ENCODE measurements at regions not wholly inside any gene's neighbourhood (a gene's known extent, or its start where the extent isn't known, plus 50 kb on each side); places are given as distances from the start of the nearest gene placed in this dataset.

DNA sequence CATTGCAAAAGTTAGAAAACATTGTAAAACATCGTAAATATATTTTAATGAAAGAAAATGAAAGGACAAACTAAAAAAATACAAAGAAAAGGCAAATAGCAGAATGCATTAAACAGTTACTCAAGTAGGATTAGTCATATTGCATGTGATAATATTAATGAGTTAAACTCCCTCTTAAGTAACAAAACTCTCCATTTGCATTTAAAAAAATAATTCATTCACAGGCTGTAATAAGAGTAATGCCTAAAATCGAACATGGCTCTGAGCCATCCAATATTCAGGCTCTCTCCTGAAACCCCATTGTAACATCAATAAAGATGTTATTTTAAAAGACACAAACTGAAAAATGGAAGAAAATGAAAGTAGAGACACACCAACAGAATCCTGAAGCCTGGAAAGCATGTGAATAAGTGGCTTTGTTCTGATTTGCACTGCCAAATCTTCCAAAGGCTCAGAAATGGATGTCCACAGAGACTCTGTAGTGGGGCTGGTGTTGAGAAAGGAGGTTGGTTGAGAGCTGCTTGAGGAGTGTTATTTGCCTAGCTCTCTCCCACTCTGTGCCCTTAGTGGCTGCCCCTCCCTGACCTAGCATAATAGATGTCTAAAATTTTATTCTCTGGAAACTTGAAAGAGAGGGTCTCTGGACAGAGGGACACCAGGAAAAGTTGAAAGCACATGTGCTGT, 268.3 kb upstream of the MEOX2 start:
- Histone ChIP-seq H3K4me1 (ENCODE audit: control insufficient read depth, insufficient read depth, low read length) (no peaks in the 10 kb centered on the region), H3K9me3 (ENCODE audit: control insufficient read depth, low read length) (no peaks in the 10 kb centered on the region), H3K4me3 (ENCODE audit: insufficient read depth, low read depth, low read length) (no peak overlapping the region), H3K36me3 (ENCODE audit: control insufficient read depth, insufficient read depth, low read length) (no peaks in the 10 kb centered on the region), H3K27ac (ENCODE audit: insufficient read depth, low read depth, low read length, poor library complexity, severe bottlenecking) (no peak overlapping the region), H3K27me3 (ENCODE audit: control insufficient read depth, insufficient read depth, low read length, poor library complexity, severe bottlenecking) (no peaks in the 10 kb centered on the region)
- WGBS, 2 experiments: 75 to 100% methylated on average over 1 of the region's 2 CpGs

DNA sequence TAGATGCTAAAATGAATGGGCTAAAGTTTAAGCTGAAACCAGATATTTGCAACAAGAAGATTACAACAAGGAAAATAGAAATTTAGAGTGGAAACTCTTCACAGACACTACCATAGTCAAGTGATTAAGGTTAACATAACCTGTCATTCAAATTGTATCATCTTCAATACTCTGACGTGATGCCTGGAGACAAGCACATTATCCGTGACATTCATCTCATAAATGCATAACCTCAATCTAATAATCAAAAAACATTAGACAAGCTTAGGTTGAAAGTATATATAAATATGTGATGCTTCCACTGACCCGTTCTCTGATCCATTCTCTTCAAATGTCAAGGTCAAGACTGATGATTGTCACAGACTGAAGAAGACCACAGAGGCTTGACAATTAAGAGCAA, 263.8 kb upstream of the MEOX2 start:
- WGBS, 2 experiments: 95 to 97% methylated on average over 3 of the region's 3 CpGs
- Histone ChIP-seq H3K27ac (ENCODE audit: insufficient read depth, low read depth, low read length, poor library complexity, severe bottlenecking) (no peak overlapping the region), H3K4me1 (ENCODE audit: control insufficient read depth, insufficient read depth, low read length) (no peaks in the 10 kb centered on the region), H3K36me3 (ENCODE audit: control insufficient read depth, insufficient read depth, low read length) (no peaks in the 10 kb centered on the region), H3K27me3 (ENCODE audit: control insufficient read depth, insufficient read depth, low read length, poor library complexity, severe bottlenecking) (no peaks in the 10 kb centered on the region), H3K9me3 (ENCODE audit: control insufficient read depth, low read length) (no peaks in the 10 kb centered on the region), H3K4me3 (ENCODE audit: insufficient read depth, low read depth, low read length) (no peak overlapping the region)

DNA sequence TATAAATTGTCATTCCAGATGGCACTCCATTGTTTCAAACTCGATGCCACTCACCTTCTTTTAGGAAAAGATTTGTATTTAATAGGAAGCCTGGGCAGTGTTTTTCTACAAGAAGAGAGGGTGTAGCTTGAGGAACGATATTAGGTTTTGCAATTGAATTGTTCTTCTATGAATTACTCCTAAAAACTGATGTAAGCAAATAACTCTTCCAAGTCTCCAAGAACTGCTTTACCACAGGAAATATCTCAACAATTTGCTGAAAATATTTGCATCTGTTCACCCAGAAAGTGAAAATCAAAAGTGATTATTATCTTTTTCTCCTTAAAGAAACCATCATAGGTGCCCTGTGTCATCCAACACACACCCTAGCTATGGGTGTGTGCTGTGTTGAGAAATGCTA, 261.3 kb upstream of the MEOX2 start:
- H3K27me3 ChIP-seq (ENCODE audit: control insufficient read depth, insufficient read depth, low read length, poor library complexity, severe bottlenecking): no peaks in the 10 kb centered on the region
- no peak overlapping the region for H3K27ac ChIP-seq (ENCODE audit: insufficient read depth, low read depth, low read length, poor library complexity, severe bottlenecking)
- no peak overlapping the region for H3K4me3 ChIP-seq (ENCODE audit: insufficient read depth, low read depth, low read length)
- no peaks in the 10 kb centered on the region for H3K36me3 ChIP-seq (ENCODE audit: control insufficient read depth, insufficient read depth, low read length)
- no peaks in the 10 kb centered on the region for H3K4me1 ChIP-seq (ENCODE audit: control insufficient read depth, insufficient read depth, low read length)
- H3K9me3 ChIP-seq (ENCODE audit: control insufficient read depth, low read length): no peaks in the 10 kb centered on the region
- 83 to 95% methylated on average over 2 of the region's 2 CpGs for WGBS, 2 experiments

DNA sequence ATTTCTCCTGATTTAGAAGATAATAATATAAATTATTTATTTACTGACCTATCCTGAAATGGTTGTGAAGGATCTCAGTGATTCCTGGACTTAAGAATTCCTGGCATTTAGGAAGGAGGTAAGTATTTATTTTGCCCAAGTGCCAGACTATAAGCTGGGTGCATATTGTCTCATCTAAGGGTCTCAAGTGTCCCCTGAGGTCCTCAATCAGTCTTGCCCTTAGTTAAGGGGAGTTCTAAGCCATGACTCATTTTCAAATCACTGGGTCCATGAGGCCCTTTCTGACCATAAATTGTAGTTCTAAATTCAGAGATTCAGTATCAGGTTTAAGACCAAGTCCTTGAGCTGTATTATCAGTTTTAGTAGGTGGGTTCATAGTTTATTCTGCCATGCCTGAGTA, 251.6 kb upstream of the MEOX2 start:
- H3K36me3 ChIP-seq (ENCODE audit: control insufficient read depth, insufficient read depth, low read length): no peaks in the 10 kb centered on the region
- H3K27me3 ChIP-seq (ENCODE audit: control insufficient read depth, insufficient read depth, low read length, poor library complexity, severe bottlenecking): no peaks in the 10 kb centered on the region
- H3K9me3 ChIP-seq (ENCODE audit: control insufficient read depth, low read length): no peaks in the 10 kb centered on the region
- H3K4me3 ChIP-seq (ENCODE audit: insufficient read depth, low read depth, low read length): no peak overlapping the region
- H3K4me1 ChIP-seq (ENCODE audit: control insufficient read depth, insufficient read depth, low read length): no peaks in the 10 kb centered on the region
- no peak overlapping the region for H3K27ac ChIP-seq (ENCODE audit: insufficient read depth, low read depth, low read length, poor library complexity, severe bottlenecking)

DNA sequence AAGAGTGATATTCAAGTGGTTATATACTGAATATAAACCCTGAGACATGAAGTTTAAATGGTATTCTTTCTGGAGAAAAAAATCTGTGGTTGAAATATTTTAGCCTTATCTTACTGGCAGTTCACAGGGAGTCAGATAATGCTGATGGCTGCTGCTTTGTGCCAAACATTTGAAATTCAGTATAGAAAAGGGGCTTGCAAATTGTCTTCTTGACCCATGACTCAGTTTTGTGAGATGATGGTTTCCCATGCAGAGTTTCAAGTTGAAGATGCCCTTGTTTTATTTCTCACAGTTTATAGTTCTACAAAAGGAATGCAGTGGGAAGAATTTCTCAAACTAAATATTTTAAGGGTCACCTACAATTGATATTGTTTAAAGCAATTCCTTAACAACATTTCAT, 251.1 kb upstream of the MEOX2 start:
- Histone ChIP-seq H3K4me1 (ENCODE audit: control insufficient read depth, insufficient read depth, low read length) (no peaks in the 10 kb centered on the region), H3K27ac (ENCODE audit: insufficient read depth, low read depth, low read length, poor library complexity, severe bottlenecking) (no peak overlapping the region), H3K36me3 (ENCODE audit: control insufficient read depth, insufficient read depth, low read length) (no peaks in the 10 kb centered on the region), H3K27me3 (ENCODE audit: control insufficient read depth, insufficient read depth, low read length, poor library complexity, severe bottlenecking) (no peaks in the 10 kb centered on the region), H3K9me3 (ENCODE audit: control insufficient read depth, low read length) (no peaks in the 10 kb centered on the region), H3K4me3 (ENCODE audit: insufficient read depth, low read depth, low read length) (no peak overlapping the region)

DNA sequence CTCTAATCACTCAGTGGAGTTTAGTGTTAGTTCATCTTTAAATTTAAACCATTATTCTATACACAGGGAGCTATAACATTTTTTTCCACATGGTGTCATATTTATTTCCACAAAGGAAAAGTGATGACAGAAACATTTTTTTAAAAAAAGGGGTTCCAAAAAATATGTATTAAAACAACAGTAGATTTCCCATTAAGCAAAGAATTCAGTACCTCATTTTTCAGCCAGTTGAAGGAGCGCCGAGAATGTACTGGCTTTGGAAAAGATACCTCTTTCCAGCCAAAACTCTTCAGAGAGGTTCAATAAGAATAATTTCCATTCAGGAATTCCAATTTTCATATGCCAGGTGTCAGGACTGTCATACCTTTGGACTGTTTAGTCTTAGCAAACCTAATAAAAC, 250.5 kb upstream of the MEOX2 start:
- 92 to 97% methylated on average over 2 of the region's 2 CpGs for WGBS, 2 experiments
- Histone ChIP-seq H3K4me3 (ENCODE audit: insufficient read depth, low read depth, low read length) (no peak overlapping the region), H3K4me1 (ENCODE audit: control insufficient read depth, insufficient read depth, low read length) (no peaks in the 10 kb centered on the region), H3K36me3 (ENCODE audit: control insufficient read depth, insufficient read depth, low read length) (no peaks in the 10 kb centered on the region), H3K27me3 (ENCODE audit: control insufficient read depth, insufficient read depth, low read length, poor library complexity, severe bottlenecking) (no peaks in the 10 kb centered on the region), H3K9me3 (ENCODE audit: control insufficient read depth, low read length) (no peaks in the 10 kb centered on the region), H3K27ac (ENCODE audit: insufficient read depth, low read depth, low read length, poor library complexity, severe bottlenecking) (no peak overlapping the region)

DNA sequence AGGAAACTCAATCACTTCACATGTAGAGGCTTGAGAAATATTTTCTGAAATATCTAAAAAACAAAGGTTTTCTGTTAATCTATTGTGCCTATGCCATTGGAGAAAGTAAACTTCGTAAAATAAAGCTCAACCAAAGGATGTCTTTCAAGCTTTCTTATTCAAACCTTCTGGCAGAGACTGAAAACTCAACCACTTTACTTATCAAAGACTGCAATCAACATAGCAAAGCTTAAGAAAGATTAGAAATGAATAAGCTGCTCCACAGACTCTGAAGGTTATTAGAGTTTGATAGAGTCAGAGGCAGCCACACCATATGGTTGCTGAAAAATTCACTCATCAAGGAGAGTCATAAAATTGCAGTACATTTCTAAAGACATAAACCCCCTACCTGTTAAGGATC, 245.8 kb upstream of the MEOX2 start:
- WGBS, 2 experiments: 86 to 88% methylated on average over 1 of the region's 1 CpG
- Histone ChIP-seq H3K4me1 (ENCODE audit: control insufficient read depth, insufficient read depth, low read length) (no peaks in the 10 kb centered on the region), H3K4me3 (ENCODE audit: insufficient read depth, low read depth, low read length) (no peak overlapping the region), H3K27ac (ENCODE audit: insufficient read depth, low read depth, low read length, poor library complexity, severe bottlenecking) (no peak overlapping the region), H3K9me3 (ENCODE audit: control insufficient read depth, low read length) (no peaks in the 10 kb centered on the region), H3K36me3 (ENCODE audit: control insufficient read depth, insufficient read depth, low read length) (no peaks in the 10 kb centered on the region), H3K27me3 (ENCODE audit: control insufficient read depth, insufficient read depth, low read length, poor library complexity, severe bottlenecking) (no peaks in the 10 kb centered on the region)

DNA sequence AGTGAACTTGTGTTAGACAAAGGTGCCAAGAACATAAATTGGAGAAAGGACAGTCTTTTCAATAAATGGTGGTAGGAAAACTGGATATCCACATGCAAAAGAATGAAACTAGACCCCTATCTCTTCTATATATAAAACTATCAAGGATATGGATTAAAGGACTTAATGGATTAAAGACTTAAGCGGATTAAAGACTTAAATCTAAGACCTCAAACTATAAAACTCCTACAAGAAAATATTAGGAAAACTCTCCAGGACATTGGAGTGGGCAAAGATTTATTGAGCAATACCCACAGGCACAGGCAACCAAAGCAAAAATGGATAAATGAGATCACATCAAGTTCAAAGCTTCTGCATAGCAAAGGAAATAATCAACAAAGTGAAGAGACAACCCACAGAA, 242.9 kb upstream of the MEOX2 start:
- H3K4me1 ChIP-seq (ENCODE audit: control insufficient read depth, insufficient read depth, low read length): no peaks in the 10 kb centered on the region
- no peaks in the 10 kb centered on the region for H3K9me3 ChIP-seq (ENCODE audit: control insufficient read depth, low read length)
- H3K27me3 ChIP-seq (ENCODE audit: control insufficient read depth, insufficient read depth, low read length, poor library complexity, severe bottlenecking): no peaks in the 10 kb centered on the region
- no peak overlapping the region for H3K4me3 ChIP-seq (ENCODE audit: insufficient read depth, low read depth, low read length)
- WGBS, 2 experiments: no CpG with 5 or more reads among the region's 1 CpG
- no peak overlapping the region for H3K27ac ChIP-seq (ENCODE audit: insufficient read depth, low read depth, low read length, poor library complexity, severe bottlenecking)
- H3K36me3 ChIP-seq (ENCODE audit: control insufficient read depth, insufficient read depth, low read length): no peaks in the 10 kb centered on the region

DNA sequence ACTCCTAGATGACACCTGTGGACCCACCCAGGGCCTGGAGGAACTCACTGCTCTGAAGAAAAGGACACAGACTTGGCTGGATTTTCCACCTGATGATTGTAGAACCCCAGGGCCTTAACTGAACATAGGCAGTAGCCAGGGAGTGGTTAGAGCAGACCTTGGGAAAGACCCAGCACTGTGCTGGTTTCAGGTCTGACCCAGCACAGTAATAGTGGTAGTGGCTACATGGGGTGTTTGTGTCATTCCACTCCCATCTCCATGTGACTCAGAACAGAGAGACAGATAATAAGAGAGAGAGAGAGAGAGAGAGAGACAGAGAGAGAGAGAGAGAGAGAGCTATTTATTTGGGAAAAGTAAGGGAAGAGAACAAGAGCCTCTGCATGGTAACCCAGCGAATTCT, 239.1 kb upstream of the MEOX2 start:
- Histone ChIP-seq H3K27me3 (ENCODE audit: control insufficient read depth, insufficient read depth, low read length, poor library complexity, severe bottlenecking) (no peaks in the 10 kb centered on the region), H3K36me3 (ENCODE audit: control insufficient read depth, insufficient read depth, low read length) (no peaks in the 10 kb centered on the region), H3K4me3 (ENCODE audit: insufficient read depth, low read depth, low read length) (no peak overlapping the region), H3K4me1 (ENCODE audit: control insufficient read depth, insufficient read depth, low read length) (no peaks in the 10 kb centered on the region), H3K9me3 (ENCODE audit: control insufficient read depth, low read length) (no peaks in the 10 kb centered on the region), H3K27ac (ENCODE audit: insufficient read depth, low read depth, low read length, poor library complexity, severe bottlenecking) (no peak overlapping the region)
- 93 to 95% methylated on average over 1 of the region's 1 CpG for WGBS, 2 experiments

DNA sequence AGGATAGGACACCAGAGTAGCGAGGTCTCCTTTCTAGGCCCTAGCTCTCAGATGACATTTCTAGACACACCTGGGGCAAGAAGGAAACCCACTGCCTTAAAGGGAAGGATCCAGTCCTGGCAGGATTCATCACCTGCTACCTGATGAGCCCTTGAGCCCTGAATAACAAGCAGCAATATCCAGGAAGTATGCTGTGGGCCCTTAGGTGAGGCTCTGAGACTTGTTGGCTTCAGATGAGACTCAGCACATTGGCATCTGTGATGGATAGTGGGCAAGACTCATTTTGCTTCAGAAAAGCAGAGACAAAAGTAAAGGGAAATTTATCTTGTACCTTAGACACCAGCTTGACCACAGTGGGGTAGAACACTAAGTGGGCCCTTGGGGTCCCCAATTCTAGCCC, 238.4 kb upstream of the MEOX2 start:
- whole genome bisulfite sequencing, 2 experiments: 95 to 100% methylated on average over 1 of the region's 1 CpG
- H3K27me3 ChIP-seq (ENCODE audit: control insufficient read depth, insufficient read depth, low read length, poor library complexity, severe bottlenecking): no peaks in the 10 kb centered on the region
- H3K36me3 ChIP-seq (ENCODE audit: control insufficient read depth, insufficient read depth, low read length): no peaks in the 10 kb centered on the region
- no peaks in the 10 kb centered on the region for H3K9me3 ChIP-seq (ENCODE audit: control insufficient read depth, low read length)
- H3K4me3 ChIP-seq (ENCODE audit: insufficient read depth, low read depth, low read length): no peak overlapping the region
- H3K27ac ChIP-seq (ENCODE audit: insufficient read depth, low read depth, low read length, poor library complexity, severe bottlenecking): no peak overlapping the region
- H3K4me1 ChIP-seq (ENCODE audit: control insufficient read depth, insufficient read depth, low read length): no peaks in the 10 kb centered on the region

DNA sequence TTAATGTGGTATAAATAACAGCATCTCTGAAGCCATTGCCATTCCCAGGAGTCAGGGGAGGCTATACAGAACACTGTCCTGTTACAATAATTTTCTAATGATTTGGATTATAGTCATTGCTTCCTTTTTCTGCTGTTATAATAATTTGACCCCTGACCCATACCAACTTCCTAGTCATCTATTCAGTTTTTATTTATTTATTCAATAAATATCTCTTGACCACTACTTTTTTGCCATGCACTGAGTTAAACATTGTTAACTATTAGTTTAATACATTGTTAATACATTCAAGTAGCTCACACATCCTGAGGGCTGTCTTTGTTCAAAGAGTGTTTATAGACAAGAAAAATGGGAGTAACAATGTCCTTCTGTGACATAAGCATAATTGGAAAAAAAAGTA, 235.5 kb upstream of the MEOX2 start:
- Histone ChIP-seq H3K9me3 (ENCODE audit: control insufficient read depth, low read length) (no peaks in the 10 kb centered on the region), H3K4me3 (ENCODE audit: insufficient read depth, low read depth, low read length) (no peak overlapping the region), H3K4me1 (ENCODE audit: control insufficient read depth, insufficient read depth, low read length) (no peaks in the 10 kb centered on the region), H3K36me3 (ENCODE audit: control insufficient read depth, insufficient read depth, low read length) (no peaks in the 10 kb centered on the region), H3K27ac (ENCODE audit: insufficient read depth, low read depth, low read length, poor library complexity, severe bottlenecking) (no peak overlapping the region), H3K27me3 (ENCODE audit: control insufficient read depth, insufficient read depth, low read length, poor library complexity, severe bottlenecking) (no peaks in the 10 kb centered on the region)

Data from ectodermal cell (in vitro differentiated cells).